ENCODE measurements at regions not wholly inside any gene's neighbourhood (a gene's known extent, or its start where the extent isn't known, plus 50 kb on each side); places are given as distances from the start of the nearest gene placed in this dataset.
"Not testable (repeated sequence)": the region's sequence is repeated elsewhere in the genome, so short reads cannot be mapped to it uniquely, and the experiment has no call there.

DNA sequence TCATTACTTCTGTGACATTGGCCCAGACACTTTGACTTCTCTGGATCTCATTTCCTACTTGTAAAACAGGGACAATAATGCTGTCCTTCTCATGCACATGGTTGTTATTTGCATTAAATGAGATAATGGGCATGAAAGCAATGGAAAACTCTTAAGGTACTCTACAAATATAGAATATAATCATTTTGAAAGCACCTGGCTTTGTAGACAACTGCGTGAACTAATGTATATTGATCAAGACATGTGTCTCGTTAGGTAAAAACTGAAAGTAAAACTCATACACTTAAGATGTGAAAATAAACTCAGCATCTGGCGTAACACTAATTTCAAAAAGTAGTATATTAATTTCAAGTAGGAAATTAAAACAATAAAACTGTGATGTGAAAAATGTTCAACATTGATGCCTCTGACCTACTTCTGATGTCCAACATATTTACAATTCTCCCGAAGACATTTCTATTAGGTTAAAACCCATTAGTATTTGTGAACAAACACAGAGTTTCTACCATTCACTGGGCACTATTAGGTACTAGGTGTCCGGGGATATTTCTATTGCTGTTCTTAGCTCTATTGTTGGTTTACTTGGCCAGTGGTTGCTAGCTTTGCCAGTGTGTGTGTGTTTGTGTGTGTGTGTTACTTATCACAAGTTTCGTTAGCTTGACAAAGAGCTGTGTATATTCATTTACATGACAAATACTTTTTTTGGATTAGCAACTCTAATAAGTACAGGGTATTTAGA, 220.5 kb downstream of the KCNRG start:
- DNase-seq = no peak

DNA sequence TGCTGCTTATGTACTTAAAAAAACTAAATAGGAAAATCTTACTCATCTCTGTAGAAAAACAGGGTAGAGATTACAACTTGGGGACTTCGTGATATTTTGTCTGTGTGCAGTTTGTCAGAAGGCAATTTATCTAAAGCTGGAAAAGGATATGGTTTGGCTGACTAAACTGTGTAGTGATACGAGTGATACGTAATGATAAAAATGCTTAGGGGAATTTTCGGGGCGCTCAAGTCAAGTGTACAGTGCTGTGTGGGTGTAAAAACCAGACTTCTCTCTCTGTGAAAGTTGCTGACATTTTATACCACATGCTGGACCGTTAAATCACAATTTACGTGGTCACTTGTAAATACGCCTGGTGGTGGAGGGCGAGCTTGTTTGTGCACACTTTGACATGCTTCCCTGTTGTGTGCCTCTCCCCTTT, 221.7 kb downstream of the KCNRG start:
- DNase-seq = peak; percentile 50

DNA sequence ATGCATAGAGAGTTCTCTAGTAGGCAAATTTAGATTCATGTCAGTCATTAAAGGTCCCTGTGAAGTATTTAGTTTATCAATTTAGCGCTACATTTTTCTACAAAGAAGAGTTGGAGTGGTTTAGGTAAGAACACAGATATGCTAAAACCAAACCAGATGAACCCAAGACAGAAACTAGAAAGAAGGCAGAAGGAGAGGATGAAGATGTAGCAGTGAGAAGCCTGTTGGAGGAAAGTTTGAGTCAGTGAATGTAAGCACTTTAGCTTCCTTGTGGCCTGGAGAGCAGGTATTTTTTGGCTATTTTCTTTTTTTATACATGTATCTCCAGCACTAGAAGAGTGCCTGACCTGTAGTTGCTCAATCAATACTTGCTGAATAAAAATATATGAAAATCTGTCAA, 223.7 kb downstream of the KCNRG start:
- DNase-seq = no peak

DNA sequence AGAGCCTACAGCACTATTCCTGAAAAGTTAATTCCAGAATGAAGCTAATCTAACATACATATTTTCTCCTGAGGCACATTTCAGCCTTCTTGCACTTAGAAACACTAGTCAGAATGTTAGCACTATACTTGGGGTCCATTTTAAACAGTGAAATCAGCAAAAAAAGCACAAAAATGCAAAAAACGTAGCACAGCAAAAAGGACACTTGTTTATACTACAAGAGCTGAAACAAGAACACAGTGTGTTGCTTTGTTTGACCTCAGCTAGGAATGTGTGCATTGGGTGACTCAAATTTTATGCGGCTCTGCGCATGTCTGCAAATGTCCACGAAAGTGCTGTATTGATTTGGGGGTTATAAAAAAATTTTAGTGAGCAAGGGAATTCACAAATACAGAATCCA, 226.2 kb downstream of the KCNRG start:
- DNase-seq = no peak

DNA sequence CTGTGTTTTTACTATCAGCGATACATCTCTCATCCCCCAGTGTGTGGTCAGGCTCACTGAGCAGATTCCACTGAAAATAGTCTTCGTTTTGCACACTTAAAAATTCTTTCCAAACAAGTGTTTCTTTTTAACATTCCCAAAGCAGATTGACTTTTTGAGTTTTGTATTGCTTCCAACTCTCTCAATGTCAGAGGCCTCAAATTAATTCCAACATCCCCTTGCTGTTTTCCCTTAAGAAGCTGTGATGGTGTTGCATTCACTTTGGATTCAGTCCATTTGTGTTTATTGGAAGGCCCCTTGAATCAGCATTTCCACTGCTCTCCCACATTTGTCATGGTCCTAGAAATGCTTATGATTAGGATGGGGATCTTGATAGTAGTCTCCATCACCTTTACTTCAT, 228.7 kb downstream of the KCNRG start:
- no peak for DNase-seq

DNA sequence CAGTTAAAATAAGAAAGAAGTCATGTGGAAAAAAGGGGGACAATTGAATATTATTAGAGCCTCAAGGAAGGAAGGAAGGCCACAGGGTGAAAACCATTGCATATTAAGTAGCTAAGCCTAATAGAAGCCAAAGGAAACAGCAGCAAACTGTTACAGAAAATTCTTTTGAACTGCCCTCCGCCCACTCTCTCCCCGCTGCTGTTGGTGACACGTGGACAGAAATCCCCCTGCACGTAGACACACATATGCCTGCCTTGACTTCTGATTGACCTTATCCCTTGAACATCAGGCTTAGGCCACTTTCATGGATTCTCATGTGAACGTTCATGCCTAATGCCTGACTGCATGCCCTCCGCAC, 229.1 kb downstream of the KCNRG start:
- DNase-seq = no peak

DNA sequence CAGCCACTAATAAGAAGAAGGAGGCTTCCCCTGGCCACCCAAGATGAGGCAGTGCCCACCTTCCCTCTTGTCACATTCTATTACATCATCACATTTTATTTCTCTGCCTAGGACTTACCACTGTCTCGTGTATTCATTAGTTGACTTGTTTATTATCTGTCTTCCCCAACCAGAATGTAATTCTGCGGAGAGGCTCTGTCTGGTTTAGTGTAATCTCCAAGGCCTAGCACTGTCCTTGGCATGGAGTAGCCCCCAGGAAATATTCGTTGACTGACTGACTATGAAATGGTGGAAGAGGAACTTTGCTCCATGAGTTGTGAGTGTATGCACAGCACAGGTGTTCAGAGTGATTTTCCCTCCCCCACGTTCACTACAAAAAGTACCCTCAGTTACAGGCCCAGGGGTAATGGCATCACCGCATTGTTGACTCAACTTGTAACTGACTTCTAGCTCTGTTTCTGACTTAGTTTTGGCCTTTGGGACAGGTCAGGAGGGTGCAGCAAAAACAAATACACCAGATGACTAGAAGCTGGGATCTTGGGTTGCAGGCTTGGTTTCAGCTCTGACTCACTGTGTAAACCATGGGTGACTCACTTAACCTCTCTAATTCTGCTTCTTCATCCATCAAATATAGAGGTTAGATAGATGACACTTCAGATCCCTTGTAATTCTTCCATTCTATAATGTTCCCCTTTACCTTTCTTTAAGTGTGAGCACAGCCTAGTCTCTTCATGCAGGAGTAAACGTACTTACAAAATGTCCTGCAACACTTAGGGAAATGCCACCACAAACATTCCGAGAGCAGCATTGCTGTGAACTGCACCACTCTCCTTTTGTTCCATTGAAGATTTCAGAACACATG, 229.7 kb downstream of the KCNRG start:
- peak; percentile 75 for DNase-seq

DNA sequence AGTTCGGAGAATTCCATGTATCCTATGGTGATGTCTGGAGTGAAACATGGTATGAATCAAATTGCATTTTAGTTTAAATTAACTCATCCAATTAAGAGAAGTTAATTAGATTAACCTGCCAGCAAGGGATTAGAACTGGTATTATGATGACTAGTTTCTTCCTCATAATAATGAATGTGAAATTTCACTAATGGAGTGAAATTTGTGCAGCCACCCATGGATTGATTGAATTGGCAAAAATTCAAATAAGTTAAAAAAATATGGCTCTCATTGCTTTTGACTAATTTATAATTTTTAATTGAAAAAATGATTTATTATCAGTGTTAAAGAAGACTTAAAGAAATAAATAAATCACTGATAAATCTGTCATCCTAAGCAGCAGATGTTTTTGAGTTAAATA, 232.0 kb downstream of the KCNRG start:
- DNase-seq = no peak

DNA sequence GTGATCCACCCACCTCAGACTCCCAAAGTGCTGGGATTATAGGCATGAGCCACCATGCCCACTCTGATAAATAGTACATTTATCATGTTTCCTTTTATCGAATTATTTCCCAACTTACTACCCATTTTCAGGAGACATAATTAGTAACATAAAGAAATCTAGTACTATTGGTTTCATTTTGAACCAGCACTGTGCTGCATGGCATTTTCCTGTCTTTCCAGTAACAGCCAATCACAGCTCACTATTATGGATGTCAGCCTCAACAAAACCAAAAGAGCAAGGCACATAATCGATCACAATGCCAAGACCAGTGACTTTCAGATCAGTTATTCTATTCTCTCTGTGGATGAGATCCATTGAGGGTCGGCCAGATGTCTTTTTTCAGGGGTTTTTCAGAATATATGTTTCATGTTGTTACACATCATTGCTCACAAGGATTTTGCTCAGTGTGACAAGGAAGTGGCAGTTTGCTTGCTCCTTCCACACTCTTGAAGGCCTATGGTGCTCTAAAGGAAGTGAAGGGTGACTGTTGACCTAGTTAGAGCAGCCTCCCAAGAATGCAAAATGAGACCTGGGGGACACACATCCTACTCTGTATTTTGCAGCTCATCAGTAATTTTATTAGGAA, 233.4 kb downstream of the KCNRG start:
- no peak for DNase-seq

DNA sequence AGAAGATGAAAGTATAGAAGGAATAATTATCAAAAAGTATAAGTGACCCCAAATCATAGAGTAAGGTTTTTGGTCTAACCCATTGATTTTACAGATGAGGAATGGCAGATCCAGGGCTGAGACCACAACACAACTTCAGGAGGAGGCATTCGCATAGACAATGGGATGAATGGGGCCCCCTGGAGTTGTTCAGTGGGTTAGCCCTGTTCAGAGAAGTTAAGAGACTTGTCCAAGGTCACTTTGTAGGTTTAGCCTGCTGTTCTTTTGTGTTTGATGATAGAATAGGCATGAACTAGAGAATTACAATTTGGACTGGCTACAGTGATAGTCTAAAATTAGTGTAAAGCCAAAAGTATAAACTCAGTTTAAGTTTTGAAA, 233.9 kb downstream of the KCNRG start:
- DNase-seq = no peak

DNA sequence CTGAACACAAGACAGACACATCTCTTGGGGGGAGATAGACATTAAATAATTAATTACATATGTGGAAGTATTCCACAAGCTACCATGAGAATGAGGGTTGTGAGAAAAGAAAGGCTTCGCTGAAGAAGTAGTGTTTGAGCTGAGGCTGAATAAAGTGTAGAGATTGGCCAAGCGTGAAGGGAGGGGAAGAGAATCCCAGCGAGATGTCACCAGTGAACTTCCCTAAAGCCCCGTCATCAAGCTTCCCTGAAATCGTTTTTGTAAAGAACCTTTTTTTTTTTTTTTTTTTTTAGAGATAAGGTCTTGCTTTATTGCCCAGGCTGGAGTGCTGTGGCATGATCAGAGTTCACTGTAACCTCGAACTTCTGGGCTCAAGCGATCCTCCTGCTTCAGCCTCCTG, 235.2 kb downstream of the KCNRG start:
- DNase-seq = no peak

DNA sequence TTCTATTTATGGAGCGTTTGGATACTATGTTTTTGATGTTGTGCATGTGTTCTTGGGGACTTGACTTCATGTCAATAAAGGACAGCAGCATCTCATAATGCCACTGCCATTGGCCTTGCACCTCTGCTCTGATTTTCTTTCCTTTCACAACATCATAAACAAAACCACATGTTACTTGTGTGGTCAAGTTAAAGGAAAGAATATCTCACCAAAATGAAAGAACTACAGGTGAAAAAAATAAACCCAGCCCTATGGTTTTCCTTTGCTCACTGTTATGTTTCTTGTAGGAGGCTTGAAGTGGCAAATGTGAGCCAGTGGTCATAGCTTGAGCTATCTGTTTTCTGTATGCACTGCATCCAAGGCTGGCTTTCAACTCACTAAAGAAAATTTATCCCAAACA, 240.4 kb downstream of the KCNRG start:
- no peak for DNase-seq

DNA sequence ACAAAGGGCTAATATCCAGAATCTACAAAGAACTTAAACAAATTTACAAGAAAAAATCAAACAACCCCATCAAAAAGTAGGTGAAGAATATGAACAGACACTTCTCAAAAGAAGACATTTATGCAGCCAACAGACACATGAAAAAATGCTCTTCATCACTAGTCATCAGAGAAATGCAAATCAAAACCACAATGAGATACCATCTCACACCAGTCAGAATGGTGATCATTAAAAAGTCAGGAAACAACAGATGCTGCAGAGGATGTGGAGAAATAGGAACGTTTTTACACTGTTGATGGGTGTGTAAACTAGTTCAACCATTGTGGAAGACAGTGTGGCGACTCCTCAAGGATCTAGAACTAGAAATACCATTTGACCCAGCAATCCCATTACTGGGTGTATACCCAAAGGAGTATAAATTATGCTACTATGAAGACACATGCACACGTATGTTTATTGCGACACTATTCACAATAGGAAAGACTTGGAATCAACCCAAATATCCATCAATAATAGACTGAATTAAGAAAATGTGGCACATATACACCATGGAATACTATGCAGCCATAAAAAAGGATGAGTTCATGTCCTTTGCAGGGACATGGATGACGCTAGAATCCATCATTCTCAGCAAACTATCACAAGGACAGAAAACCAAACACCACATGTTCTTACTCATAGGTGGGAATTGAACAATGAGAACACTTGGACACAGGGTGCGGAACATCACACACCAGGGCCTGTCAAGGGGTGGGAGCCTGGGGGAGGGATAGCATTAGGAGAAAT, 241.5 kb downstream of the KCNRG start:
- not testable (repeated sequence) for DNase-seq

DNA sequence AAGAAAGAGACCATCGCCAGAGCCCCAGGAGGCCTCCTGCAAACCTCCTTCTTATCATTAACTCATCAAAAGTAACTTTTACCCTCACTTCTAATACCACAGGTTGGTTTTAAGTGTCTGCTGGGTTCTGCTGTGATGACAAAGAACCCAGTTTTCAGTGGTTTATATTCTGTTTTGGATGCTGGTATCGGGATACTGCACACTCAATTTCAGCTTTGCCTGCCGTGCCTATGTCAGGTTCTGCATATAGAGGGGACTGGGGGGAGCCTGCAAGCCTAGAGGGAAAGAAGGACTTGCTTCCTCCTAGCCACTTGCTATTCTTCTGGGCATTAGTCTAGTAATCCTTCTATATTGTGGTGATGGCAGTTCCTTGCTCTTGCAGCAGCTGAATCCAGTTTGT, 242.4 kb downstream of the KCNRG start:
- DNase-seq = peak; percentile 31

DNA sequence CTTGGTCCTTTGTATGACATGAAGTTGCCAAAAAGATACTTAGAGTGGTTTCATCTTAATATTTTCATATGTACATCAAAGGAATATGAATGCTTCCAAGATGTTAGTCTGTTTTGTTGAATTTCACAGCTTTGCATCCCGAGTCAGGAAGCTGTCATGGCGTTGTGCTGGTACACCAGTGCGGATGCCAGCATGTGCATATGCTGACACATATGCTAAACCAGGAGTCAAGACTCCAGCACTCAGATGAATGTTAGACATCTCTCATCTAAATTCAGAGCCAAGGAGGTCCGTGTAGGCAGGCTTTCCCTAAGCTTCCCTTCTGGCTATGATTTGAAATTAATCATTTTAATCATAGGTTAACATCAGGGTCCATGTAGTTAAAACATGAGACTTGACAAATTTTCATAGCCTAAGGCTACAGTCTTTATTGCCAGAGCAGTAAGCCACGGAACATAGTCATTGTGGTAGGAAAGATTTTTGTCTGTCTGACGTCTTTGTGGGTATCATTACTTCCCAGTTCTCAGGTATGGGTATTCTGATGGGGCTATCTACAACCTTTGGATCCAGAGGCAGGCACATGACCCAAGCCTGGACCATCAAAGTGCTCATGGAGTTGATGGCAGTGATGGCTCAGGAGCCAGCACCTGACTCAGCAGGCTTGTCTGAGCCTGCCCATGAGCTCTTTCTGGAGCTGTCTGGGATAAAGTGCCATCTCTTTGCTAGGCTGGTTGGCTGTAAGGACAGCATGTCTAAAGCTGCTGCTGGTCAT, 246.1 kb downstream of the KCNRG start:
- no peak for DNase-seq

DNA sequence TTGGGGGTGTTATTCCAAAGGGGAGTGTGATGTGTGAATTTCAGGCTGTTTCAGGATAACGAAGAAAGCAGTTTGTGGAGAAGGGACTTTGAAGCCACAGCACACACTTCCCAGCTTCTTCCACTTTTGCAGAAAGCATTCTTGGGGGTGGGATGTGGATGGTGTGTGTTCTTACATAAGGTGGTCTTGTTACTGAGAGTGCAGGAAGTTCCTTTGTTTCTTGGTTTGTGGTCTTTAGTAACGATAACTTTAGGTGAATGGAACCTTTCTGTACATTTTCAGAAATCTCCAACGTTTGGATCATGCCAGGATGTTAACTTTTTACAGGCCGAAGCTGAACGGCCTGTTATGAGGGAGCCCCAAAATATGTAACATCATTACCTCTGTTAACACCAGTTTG, 251.8 kb downstream of the KCNRG start:
- no peak for DNase-seq

DNA sequence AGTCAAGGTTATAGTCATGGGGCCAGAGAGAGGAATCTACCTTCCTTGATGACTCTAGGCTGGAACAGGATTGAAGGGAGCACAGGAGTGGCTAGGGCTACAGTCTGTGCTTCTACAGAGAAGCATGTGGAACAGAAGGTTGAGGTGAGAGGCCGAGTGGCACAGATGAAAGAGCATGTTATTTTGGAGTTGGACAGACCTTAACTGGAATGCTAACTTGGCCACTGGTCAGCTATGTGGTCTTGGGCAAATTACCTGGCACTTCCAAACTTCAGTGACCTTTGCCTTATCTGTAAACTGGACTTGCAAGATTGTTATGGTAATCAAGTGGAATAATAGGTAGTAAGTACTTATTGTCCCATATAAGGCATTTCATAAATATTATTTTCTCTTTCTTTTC, 252.7 kb downstream of the KCNRG start:
- no peak for DNase-seq

DNA sequence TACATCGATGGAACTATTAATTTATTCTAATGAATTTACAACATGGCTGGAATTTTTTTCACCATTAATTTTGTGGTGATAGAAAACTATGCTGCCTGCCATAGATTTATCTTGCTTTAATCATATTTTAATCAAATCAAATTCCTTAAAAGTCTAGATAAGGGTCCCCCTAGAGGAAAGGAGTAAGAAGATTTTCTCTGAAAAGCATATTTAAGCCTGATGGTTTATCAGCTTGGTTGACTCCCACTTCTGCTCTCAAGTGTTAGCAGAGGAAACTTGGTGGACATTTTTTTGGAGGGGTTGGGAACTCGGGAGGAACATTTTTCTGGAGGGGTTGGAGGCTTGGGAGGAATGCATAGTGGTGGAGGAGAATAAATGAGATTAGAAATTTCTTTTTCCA, 253.3 kb downstream of the KCNRG start:
- no peak for DNase-seq

DNA sequence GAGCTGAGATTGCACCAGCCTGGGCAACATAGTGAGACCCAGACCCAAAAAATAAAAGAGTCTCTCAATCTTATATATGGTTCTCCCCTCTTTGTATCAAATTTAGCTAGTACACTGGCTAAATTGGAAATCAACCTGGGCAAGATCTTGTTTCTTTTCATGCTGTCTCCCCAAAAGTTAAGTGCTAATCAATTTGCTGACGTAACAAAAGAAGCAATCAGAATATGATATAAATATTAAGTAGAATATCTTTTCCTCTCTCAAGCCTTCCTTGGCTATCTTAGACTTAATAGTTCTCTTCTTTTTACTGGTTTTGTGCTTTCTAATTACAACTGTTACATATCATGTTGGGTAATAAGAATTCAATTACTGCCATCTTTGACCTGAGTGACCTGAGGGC, 258.9 kb downstream of the KCNRG start:
- DNase-seq = no peak

DNA sequence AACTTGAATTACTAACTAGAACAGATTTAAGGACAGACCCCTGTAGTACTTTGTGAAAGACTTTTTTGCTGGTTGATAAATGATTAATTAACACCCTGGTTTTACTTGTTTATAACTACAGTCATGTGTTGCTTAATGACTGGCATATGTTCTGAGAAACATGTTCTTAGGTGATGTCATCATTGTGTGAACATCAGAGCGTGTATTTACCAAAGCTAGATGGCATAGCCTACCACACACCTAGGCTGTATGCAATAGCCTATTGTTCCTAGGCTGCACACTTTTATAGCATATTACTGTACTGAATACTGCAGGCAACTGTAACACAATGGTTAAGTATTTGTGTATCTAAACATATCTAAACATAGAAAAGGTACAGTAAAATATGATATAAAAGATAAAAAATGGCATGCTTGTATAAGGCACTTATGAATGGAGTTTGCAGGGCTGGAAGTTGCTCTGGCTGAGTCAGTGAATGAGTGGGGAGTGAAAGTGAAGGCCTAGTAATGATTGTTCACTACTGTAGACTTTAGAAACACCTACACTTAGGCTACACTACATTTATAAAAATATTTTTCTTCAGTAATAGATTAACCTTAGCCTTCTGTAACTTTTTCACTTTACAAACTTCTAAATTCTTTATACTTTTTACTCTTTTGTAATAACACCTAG, 260.3 kb downstream of the KCNRG start:
- peak; percentile 26 for DNase-seq

DNA sequence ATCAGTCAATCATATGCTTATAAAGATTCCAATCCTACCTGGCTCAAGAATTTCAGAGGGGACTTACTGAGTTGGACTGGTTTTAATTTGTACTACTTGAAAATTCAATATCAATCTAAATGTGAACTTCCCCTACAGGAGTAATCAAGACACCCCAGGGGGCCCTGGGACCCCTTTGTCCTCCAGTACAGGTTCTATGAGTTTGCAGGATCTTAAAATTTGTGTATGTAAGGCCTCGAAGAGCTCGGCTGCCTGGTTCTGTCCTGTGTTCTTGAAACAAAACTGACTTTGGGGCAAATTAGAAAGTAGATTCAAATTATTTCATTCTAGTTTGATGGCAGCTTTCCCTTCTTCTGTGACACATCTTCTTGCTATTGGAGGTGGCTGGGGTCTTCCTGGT, 261.3 kb downstream of the KCNRG start:
- no peak for DNase-seq

DNA sequence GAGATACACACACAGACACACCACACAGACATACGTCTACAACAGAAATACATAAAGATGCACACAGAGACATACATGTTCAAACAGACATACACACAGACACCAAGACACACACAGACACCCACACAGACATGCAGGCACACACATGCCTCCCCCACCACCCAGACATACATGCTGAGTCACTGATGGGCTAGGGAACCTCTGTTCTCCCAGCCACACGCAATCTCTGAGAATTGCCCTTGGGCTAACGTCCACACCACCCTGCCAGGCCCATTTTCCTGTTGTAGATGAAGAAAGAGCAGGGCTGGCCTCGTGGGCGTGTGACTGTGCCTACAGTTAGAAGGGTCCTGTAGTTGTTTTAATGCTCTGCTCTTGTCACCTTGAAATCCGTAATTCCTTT, 261.9 kb downstream of the KCNRG start:
- no peak for DNase-seq
